22Rv1 (cell line): ENCODE measurements at regions not wholly inside any gene's neighbourhood (a gene's known extent, or its start where the extent isn't known, plus 50 kb on each side); places are given as distances from the start of the nearest gene placed in this dataset.

Source experiments
- H3K27ac ChIP-seq: fragments of 450-650 bp; 2 replicates; pipeline ENCODE4 v1.5.1; 2017
- CTCF ChIP-seq: fragments of 450-650 bp; IDR thresholded peaks from 2 replicates; pipeline ENCODE4 v1.5.1; 2017; ENCODE audit warnings: mild to moderate bottlenecking
- ZFX ChIP-seq: fragments of 450-650 bp; IDR thresholded peaks from 2 replicates; pipeline ENCODE4 v1.6.1; 2017; ENCODE audit warnings: antibody characterized with exemption, borderline replicate concordance

DNA sequence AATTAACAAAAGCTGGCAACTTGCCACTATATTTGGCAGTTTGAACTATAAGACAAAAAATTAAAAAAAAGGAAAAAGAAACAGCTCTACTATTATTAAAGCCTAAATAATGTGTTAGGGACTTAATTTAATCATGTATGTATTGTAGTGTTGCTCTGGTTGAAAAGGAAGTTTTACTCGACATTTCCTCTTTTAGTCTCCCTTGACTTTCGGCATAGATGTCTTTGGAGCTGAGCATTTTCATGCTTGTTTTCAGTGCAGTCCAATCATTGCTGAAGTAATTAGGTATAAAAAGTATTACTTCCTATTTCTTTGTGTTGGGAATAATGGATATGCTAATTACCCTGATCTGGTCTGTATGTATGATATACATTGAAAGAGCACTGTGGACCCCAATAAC is 216.8 kb upstream of the KLF6 start:
- TF ChIP-seq ZFX, result no peak
- TF ChIP-seq CTCF, result no peak

DNA sequence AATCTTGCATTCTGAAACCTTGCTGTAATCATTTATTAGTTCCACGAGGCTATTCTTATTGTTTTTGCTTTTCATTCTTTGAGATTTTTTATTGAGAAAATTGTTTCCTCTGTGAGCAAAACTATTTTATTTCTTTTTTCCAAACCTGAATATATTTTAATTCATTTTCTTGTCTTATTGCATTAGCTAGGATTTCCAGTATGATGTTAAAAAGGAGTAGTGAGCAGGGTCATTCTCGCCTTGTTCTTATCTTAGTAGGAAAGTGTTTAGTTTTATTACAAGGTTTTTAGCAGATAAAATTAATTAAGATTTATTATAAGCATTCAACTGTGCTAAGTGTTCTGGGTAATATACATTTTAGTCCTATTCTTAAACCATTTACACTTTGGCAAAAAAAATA is 214.6 kb upstream of the KLF6 start:
- H3K27ac ChIP-seq, result no peak overlapping the region
- TF ChIP-seq CTCF, result no peak
- TF ChIP-seq ZFX, result no peak

More for the DNA sequence above, 216.8 kb upstream of the KLF6 start:
- H3K27ac ChIP-seq, result no peak overlapping the region

- H3K27ac ChIP-seq, result no peak overlapping the region
- TF ChIP-seq CTCF, result no peak
- no peak for TF ChIP-seq ZFX
Measured at GRCh38 chr10:3996697-3997096, 211.7 kb upstream of the KLF6 start.

GRCh38 chr10:3995302-3996210 is 210.5 kb upstream of the KLF6 start:
- H3K27ac ChIP-seq, result no peak overlapping the region
- no peak for TF ChIP-seq ZFX
- no peak for TF ChIP-seq CTCF

- no peak for TF ChIP-seq ZFX
- H3K27ac ChIP-seq, result no peak overlapping the region
Measured at GRCh38 chr10:3992382-3993178, 207.6 kb upstream of the KLF6 start.

DNA sequence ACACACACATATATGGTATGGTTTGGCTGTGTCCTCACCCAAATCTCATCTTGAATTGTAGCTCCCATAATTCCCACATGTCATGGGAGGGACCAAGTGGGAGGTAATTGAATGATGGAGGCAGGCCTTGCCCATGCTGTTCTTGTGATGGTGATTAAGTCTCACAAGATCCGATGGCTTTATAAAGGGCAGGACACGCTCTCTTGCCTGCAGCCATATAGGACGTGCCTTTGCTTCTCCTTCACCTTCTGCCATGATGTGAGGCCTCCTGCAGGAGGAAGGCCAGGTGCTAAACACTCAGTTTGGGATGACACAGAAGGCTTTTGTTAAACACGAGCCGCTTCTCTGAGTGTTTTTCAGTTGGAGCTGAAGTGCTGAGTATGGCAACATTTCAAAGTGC is 205.3 kb upstream of the KLF6 start:
- H3K27ac ChIP-seq, result no peak overlapping the region
- TF ChIP-seq CTCF (no peak), ZFX (no peak)

DNA sequence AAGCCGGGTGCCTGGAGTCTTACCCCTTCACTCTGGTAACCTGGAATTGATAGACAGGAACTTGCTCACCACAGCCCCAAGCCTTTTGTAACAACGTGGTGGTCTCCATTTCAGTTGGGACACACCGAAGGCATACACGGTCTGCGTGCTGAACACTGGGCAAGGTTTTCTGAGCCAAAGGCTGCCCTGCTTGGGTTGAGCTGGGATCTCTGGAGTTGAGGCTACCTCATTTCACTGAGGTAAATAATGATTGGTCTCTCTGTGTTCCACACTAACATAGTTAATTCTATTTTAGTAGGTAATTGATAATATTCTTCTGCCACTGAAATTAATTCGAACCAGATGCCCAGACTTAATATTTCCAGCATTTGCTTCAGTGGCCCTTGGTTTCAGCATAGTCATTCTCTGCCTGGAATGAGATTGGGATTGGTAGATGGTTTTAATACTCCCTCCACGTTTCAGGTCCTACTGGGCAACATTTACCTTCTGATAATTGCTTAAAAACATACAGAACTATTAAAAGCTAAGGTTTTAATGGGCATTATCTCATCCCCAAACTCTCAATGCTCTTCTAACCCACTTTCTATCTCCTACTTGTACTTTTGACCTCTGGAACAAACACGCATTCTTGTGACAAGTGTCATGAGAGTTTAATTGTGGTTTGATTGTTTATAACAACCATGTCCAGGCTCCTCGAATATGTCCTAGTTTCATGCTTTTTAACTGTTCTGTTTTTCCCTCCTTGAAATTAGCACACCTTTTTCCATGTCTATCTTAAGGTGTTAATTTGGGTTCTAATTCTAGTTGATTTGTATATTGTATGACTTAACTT is 202.3 kb upstream of the KLF6 start:
- no peak overlapping the region for H3K27ac ChIP-seq
- TF ChIP-seq ZFX (no peak), CTCF (no peak)
